BE2C (cell line): ENCODE measurements at regions not wholly inside any gene's neighbourhood (a gene's known extent, or its start where the extent isn't known, plus 50 kb on each side); places are given as distances from the start of the nearest gene placed in this dataset.

Source experiments
- DNase-seq: peaks from one replicate; pipeline ENCODE4 v3.0.0-alpha.2; 2020
- H3K27me3 ChIP-seq: fragments of 250-450 bp; sonication (Bioruptor Pico); 2 replicates; pipeline ENCODE4 v1.5.1; 2020; ENCODE audit warnings: mild to moderate bottlenecking
- H3K36me3 ChIP-seq: fragments of 250-450 bp; sonication (Bioruptor Pico); 2 replicates; pipeline ENCODE4 v1.5.1; 2020; ENCODE audit warnings: mild to moderate bottlenecking
- H3K4me1 ChIP-seq: fragments of 250-450 bp; sonication (Bioruptor Pico); 2 replicates; pipeline ENCODE4 v1.5.1; 2020
- H3K4me3 ChIP-seq: 2 replicates; pipeline ENCODE4 v1.5.1; 2011; ENCODE audit warnings: low read depth, low read length
- H3K9me3 ChIP-seq: fragments of 250-450 bp; sonication (Bioruptor Pico); 2 replicates; pipeline ENCODE4 v1.5.1; 2020
- CTCF ChIP-seq: IDR thresholded peaks from 2 replicates; pipeline ENCODE4 v1.5.1; 2012; ENCODE audit warnings: mild to moderate bottlenecking, low read depth, low read length

GRCh38 chr11:111170761-111171379 is 74.7 kb upstream of the POU2AF2 start:
- DNase-seq, result no peak
- no peaks in the 10 kb centered on the region for H3K4me1 ChIP-seq
- no peak for TF ChIP-seq CTCF
- H3K27me3 ChIP-seq, result peaks cover 11% of the 10 kb centered on the region
- no peaks in the 10 kb centered on the region for H3K36me3 ChIP-seq
- H3K4me3 ChIP-seq, result no peak overlapping the region
- H3K9me3 ChIP-seq, result no peaks in the 10 kb centered on the region

- no peaks in the 10 kb centered on the region for H3K4me1 ChIP-seq
- H3K4me3 ChIP-seq, result no peak overlapping the region
- H3K9me3 ChIP-seq, result no peaks in the 10 kb centered on the region
- no peak for TF ChIP-seq CTCF
- DNase-seq, result no peak
- H3K36me3 ChIP-seq, result no peaks in the 10 kb centered on the region
- H3K27me3 ChIP-seq, result peaks cover 6% of the 10 kb centered on the region
Measured at GRCh38 chr11:111169367-111169766, 76.2 kb upstream of the POU2AF2 start.

- DNase-seq, result no peak
- no peaks in the 10 kb centered on the region for H3K4me1 ChIP-seq
- no peak overlapping the region for H3K4me3 ChIP-seq
- H3K36me3 ChIP-seq, result no peaks in the 10 kb centered on the region
- no peak for TF ChIP-seq CTCF
- H3K9me3 ChIP-seq, result no peaks in the 10 kb centered on the region
- H3K27me3 ChIP-seq, result peaks cover 3% of the 10 kb centered on the region; the same call in 1 of the 2 replicates
Measured at GRCh38 chr11:111168871-111169270, 76.7 kb upstream of the POU2AF2 start.

- no peaks in the 10 kb centered on the region for H3K36me3 ChIP-seq
- no peak for TF ChIP-seq CTCF
- no peaks in the 10 kb centered on the region for H3K9me3 ChIP-seq
- peaks cover 3% of the 10 kb centered on the region; the same call in 1 of the 2 replicates for H3K27me3 ChIP-seq
- H3K4me3 ChIP-seq, result no peak overlapping the region
- no peak for DNase-seq
- no peaks in the 10 kb centered on the region for H3K4me1 ChIP-seq
Measured at GRCh38 chr11:111167666-111168065, 77.9 kb upstream of the POU2AF2 start.

- Histone ChIP-seq H3K36me3 (no peaks in the 10 kb centered on the region), H3K4me1 (no peaks in the 10 kb centered on the region), H3K4me3 (no peak overlapping the region), H3K9me3 (no peaks in the 10 kb centered on the region), H3K27me3 (no peaks in the 10 kb centered on the region; the same call in 1 of the 2 replicates)
- TF ChIP-seq CTCF, result no peak
- no peak for DNase-seq
Measured at GRCh38 chr11:111166598-111166997, 78.9 kb upstream of the POU2AF2 start.

GRCh38 chr11:111162305-111162704 is 83.2 kb upstream of the POU2AF2 start:
- DNase-seq, result no peak
- no peaks in the 10 kb centered on the region; the same call in 1 of the 2 replicates for H3K27me3 ChIP-seq
- no peak for TF ChIP-seq CTCF
- H3K36me3 ChIP-seq, result no peaks in the 10 kb centered on the region
- no peak overlapping the region for H3K4me3 ChIP-seq
- no peaks in the 10 kb centered on the region for H3K4me1 ChIP-seq
- no peaks in the 10 kb centered on the region for H3K9me3 ChIP-seq
